GM21360 (cell line): ENCODE measurements at regions not wholly inside any gene's neighbourhood (a gene's known extent, or its start where the extent isn't known, plus 50 kb on each side); places are given as distances from the start of the nearest gene placed in this dataset.

Experiments used
- ATAC-seq: cut with Tn5 transposase; IDR thresholded peaks from one replicate; pipeline ENCODE4 v1.9.1; 2021; ENCODE audit warnings: mild to moderate bottlenecking, moderate library complexity; ENCODE audit not compliant: unreplicated experiment

GRCh38 chr7:153370092-153370491 is 610.5 kb downstream of the ACTR3B start:
- ATAC-seq = no peak

- no peak for ATAC-seq
Observed at GRCh38 chr7:153380636-153381035, 621.1 kb downstream of the ACTR3B start.

GRCh38 chr7:153381275-153382040 is 621.9 kb downstream of the ACTR3B start:
- ATAC-seq = peak; percentile 84

GRCh38 chr7:153382641-153383101 is 623.1 kb downstream of the ACTR3B start:
- no peak for ATAC-seq

GRCh38 chr7:153383781-153384180 is 624.2 kb downstream of the ACTR3B start:
- ATAC-seq = no peak

GRCh38 chr7:153385502-153385901 is 626.0 kb downstream of the ACTR3B start:
- ATAC-seq = no peak

GRCh38 chr7:153386556-153386955 is 627.0 kb downstream of the ACTR3B start:
- ATAC-seq = no peak

- ATAC-seq = no peak
Observed at GRCh38 chr7:153388611-153389010, 629.1 kb downstream of the ACTR3B start.

- no peak for ATAC-seq
Observed at GRCh38 chr7:153389261-153389660, 629.7 kb downstream of the ACTR3B start.

- no peak for ATAC-seq
Observed at GRCh38 chr7:153390955-153391354, 631.4 kb downstream of the ACTR3B start.

- no peak for ATAC-seq
Observed at GRCh38 chr7:153392726-153393125, 633.2 kb downstream of the ACTR3B start.

- ATAC-seq = no peak
Observed at GRCh38 chr7:153393666-153394065, 634.1 kb downstream of the ACTR3B start.

GRCh38 chr7:153396475-153396874 is 636.9 kb downstream of the ACTR3B start:
- ATAC-seq = no peak

GRCh38 chr7:153397459-153397858 is 637.9 kb downstream of the ACTR3B start:
- ATAC-seq = no peak

- no peak for ATAC-seq
Observed at GRCh38 chr7:153397906-153398305, 638.4 kb downstream of the ACTR3B start.

GRCh38 chr7:153398370-153398769 is 638.8 kb downstream of the ACTR3B start:
- ATAC-seq = no peak

GRCh38 chr7:153398789-153399553 is 639.4 kb downstream of the ACTR3B start:
- no peak for ATAC-seq

- no peak for ATAC-seq
Observed at GRCh38 chr7:153399554-153399940, 640.0 kb downstream of the ACTR3B start.

- ATAC-seq = no peak
Observed at GRCh38 chr7:153400735-153401593, 641.4 kb downstream of the ACTR3B start.

GRCh38 chr7:153401795-153402720 is 642.5 kb downstream of the ACTR3B start:
- no peak for ATAC-seq
